ENCODE measurements at regions not wholly inside any gene's neighbourhood (a gene's known extent, or its start where the extent isn't known, plus 50 kb on each side); places are given as distances from the start of the nearest gene placed in this dataset.

- no peak overlapping the region for H3K4me3 ChIP-seq (ENCODE audit: control insufficient read depth, low read depth, low read length)
- no peak for TF ChIP-seq CTCF (IDR thresholded peaks at IDR 0.05; ENCODE audit: control insufficient read depth, insufficient read depth, low read depth, low read length, missing control alignments)
- DNase-seq (ENCODE audit: low read depth), result no peak
Observed at GRCh38 chr12:93176165-93176564, 201.6 kb upstream of the NUDT4 start.

GRCh38 chr12:93176610-93177126, 201.1 kb upstream of the NUDT4 start:
- no peak for TF ChIP-seq CTCF (IDR thresholded peaks at IDR 0.05; ENCODE audit: control insufficient read depth, insufficient read depth, low read depth, low read length, missing control alignments)
- no peak overlapping the region for H3K4me3 ChIP-seq (ENCODE audit: control insufficient read depth, low read depth, low read length)
- DNase-seq (ENCODE audit: low read depth), result no peak

GRCh38 chr12:93177208-93178153, 200.2 kb upstream of the NUDT4 start:
- no peak for TF ChIP-seq CTCF (IDR thresholded peaks at IDR 0.05; ENCODE audit: control insufficient read depth, insufficient read depth, low read depth, low read length, missing control alignments)
- no peak for DNase-seq (ENCODE audit: low read depth)
- no peak overlapping the region for H3K4me3 ChIP-seq (ENCODE audit: control insufficient read depth, low read depth, low read length)

- H3K4me3 ChIP-seq (ENCODE audit: control insufficient read depth, low read depth, low read length), result no peak overlapping the region
- DNase-seq (ENCODE audit: low read depth), result no peak
- TF ChIP-seq CTCF (IDR thresholded peaks at IDR 0.05; ENCODE audit: control insufficient read depth, insufficient read depth, low read depth, low read length, missing control alignments), result no peak
Observed at GRCh38 chr12:93178154-93178878, 199.4 kb upstream of the NUDT4 start.

- no peak for DNase-seq (ENCODE audit: low read depth)
- H3K4me3 ChIP-seq (ENCODE audit: control insufficient read depth, low read depth, low read length), result no peak overlapping the region
- no peak for TF ChIP-seq CTCF (IDR thresholded peaks at IDR 0.05; ENCODE audit: control insufficient read depth, insufficient read depth, low read depth, low read length, missing control alignments)
Observed at GRCh38 chr12:93179792-93180191, 197.9 kb upstream of the NUDT4 start.

GRCh38 chr12:93180566-93180965, 197.2 kb upstream of the NUDT4 start:
- no peak for TF ChIP-seq CTCF (IDR thresholded peaks at IDR 0.05; ENCODE audit: control insufficient read depth, insufficient read depth, low read depth, low read length, missing control alignments)
- H3K4me3 ChIP-seq (ENCODE audit: control insufficient read depth, low read depth, low read length), result no peak overlapping the region
- DNase-seq (ENCODE audit: low read depth), result no peak
